Colon (tissue), 2 donors: ENCODE measurements at regions not wholly inside any gene's neighbourhood (a gene's known extent, or its start where the extent isn't known, plus 50 kb on each side); places are given as distances from the start of the nearest gene placed in this dataset.
"Not testable (repeated sequence)": the region's sequence is repeated elsewhere in the genome, so short reads cannot be mapped to it uniquely, and the experiment has no call there.

ENCODE experiments used
- FAIRE-seq: peaks from 2 replicates; lab custom pipeline; 2012; peaks lifted over from hg19 to GRCh38; lab: Jason Lieb, UNC
- donor health status: control.
- donor health status: control.

GRCh38 chr13:38283346-38283745, 66.3 kb upstream of the UFM1 start:
- no peak for FAIRE-seq

- no peak for FAIRE-seq
These were observed 84.5 kb upstream of the UFM1 start for GRCh38 chr13:38265132-38265497.

GRCh38 chr13:38264363-38265131, 85.1 kb upstream of the UFM1 start:
- FAIRE-seq, result no peak

GRCh38 chr13:38262211-38262610, 87.4 kb upstream of the UFM1 start:
- FAIRE-seq, result no peak

- FAIRE-seq, result no peak
These were observed 94.1 kb upstream of the UFM1 start for GRCh38 chr13:38255600-38255999.

- no peak for FAIRE-seq
These were observed 109.8 kb upstream of the UFM1 start for GRCh38 chr13:38239874-38240273.

GRCh38 chr13:38228322-38228721, 121.3 kb upstream of the UFM1 start:
- FAIRE-seq, result no peak

- FAIRE-seq, result no peak
These were observed 123.2 kb upstream of the UFM1 start for GRCh38 chr13:38226496-38226895.

- no peak for FAIRE-seq
These were observed 126.6 kb upstream of the UFM1 start for GRCh38 chr13:38223089-38223488.

- not testable (repeated sequence) for FAIRE-seq
These were observed 128.5 kb upstream of the UFM1 start for GRCh38 chr13:38221120-38221519.

GRCh38 chr13:38216181-38216580, 133.5 kb upstream of the UFM1 start:
- FAIRE-seq, result no peak

- FAIRE-seq, result no peak
These were observed 136.3 kb upstream of the UFM1 start for GRCh38 chr13:38213314-38213713.

- no peak for FAIRE-seq
These were observed 138.6 kb upstream of the UFM1 start for GRCh38 chr13:38210928-38211596.

- no peak for FAIRE-seq
These were observed 145.1 kb upstream of the UFM1 start for GRCh38 chr13:38204556-38204955.

- no peak for FAIRE-seq
These were observed 146.9 kb upstream of the UFM1 start for GRCh38 chr13:38202740-38203139.

GRCh38 chr13:38191016-38191415, 158.6 kb upstream of the UFM1 start:
- FAIRE-seq, result no peak

- FAIRE-seq, result no peak
These were observed 169.0 kb upstream of the UFM1 start for GRCh38 chr13:38180670-38181069.

GRCh38 chr13:38180126-38180525, 169.5 kb upstream of the UFM1 start:
- no peak for FAIRE-seq

- no peak for FAIRE-seq
These were observed 173.0 kb upstream of the UFM1 start for GRCh38 chr13:38176664-38177063.

- no peak for FAIRE-seq
These were observed 176.2 kb upstream of the UFM1 start for GRCh38 chr13:38173403-38173802.

GRCh38 chr13:38167164-38167822, 182.4 kb upstream of the UFM1 start:
- FAIRE-seq, result no peak

GRCh38 chr13:38166116-38166515, 183.5 kb upstream of the UFM1 start:
- no peak for FAIRE-seq

- no peak for FAIRE-seq
These were observed 189.5 kb upstream of the UFM1 start for GRCh38 chr13:38160131-38160530.
